HepG2 (cell line): ENCODE measurements at regions not wholly inside any gene's neighbourhood (a gene's known extent, or its start where the extent isn't known, plus 50 kb on each side); places are given as distances from the start of the nearest gene placed in this dataset.
"Not testable (repeated sequence)": the region's sequence is repeated elsewhere in the genome, so short reads cannot be mapped to it uniquely, and the experiment has no call there.

Experiments used
- ATF1 ChIP-seq: IDR thresholded peaks from 2 replicates; pipeline ENCODE4 v1.6.1; 2016; ENCODE audit warnings: mild to moderate bottlenecking, control low read depth
- NONO ChIP-seq, 2 experiments: fragments of 450-650 bp in 1 of 2; sonication (generic) in 1 of 2; formaldehyde crosslinking in 1 of 2; IDR thresholded peaks in 1 of 2; conservative IDR thresholded peaks in 1 of 2; 2 replicates each; pipeline versions ENCODE4 v1.6.1 to v1.8.0; 2017 to 2022; ENCODE audit warnings: mild to moderate bottlenecking in 1 of 2, missing genetic modification reagents in 1 of 2, moderate library complexity in 1 of 2
- NR2F2 ChIP-seq: IDR thresholded peaks from 2 replicates; pipeline ENCODE4 v1.6.1; 2012; ENCODE audit warnings: low read depth, inconsistent platforms, borderline replicate concordance
- POLR2AphosphoS5 ChIP-seq: IDR thresholded peaks from 2 replicates; pipeline ENCODE4 v1.6.1; 2012; ENCODE audit warnings: low read depth, low read length
- SP4 ChIP-seq: sonication (generic); formaldehyde crosslinking; IDR thresholded peaks from 2 replicates; pipeline ENCODE4 v1.8.1; 2023; ENCODE audit warnings: mild to moderate bottlenecking, missing genetic modification reagents
- ZNF776 ChIP-seq: sonication (generic); formaldehyde crosslinking; IDR thresholded peaks from 2 replicates; pipeline ENCODE4 v1.4.0; 2020; ENCODE audit warnings: mild to moderate bottlenecking, missing genetic modification reagents

DNA sequence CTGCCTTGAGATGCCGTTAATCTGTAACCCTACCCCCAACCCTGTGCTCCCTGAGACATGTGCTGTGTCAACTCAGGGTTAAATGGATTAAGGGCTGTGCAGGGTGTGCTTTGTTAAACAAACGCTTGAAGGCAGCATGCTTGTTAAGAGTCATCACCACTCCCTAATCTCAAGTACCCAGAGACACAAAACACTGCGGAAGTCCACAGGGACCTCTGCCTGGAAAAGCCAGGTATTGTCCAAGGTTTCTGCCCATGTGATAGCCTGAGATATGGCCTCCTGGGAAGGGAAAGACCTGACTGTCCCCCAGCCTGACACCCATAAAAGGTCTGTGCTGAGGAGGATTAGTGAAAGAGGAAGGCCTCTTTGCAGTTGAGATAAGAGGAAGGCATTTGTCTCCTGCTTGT lies 270.8 kb upstream of the FRG2C start:
- not testable (repeated sequence) for TF ChIP-seq NR2F2; NONO (IDR thresholded peaks at IDR 0.05); NONO (CRISPR knock-in tag; conservative IDR thresholded peaks at IDR 0.05); ATF1; POLR2AphosphoS5; ZNF776 (CRISPR knock-in tag); SP4 (CRISPR knock-in tag)
